Thyroid gland (tissue), 4 donors: ENCODE measurements at regions not wholly inside any gene's neighbourhood (a gene's known extent, or its start where the extent isn't known, plus 50 kb on each side); places are given as distances from the start of the nearest gene placed in this dataset.
"Not testable (repeated sequence)": the region's sequence is repeated elsewhere in the genome, so short reads cannot be mapped to it uniquely, and the experiment has no call there.

Source experiments
- DNase-seq, 2 donors: peaks; one replicate each; pipeline ENCODE4 v3.0.0-alpha.2; 2019
- H3K27ac ChIP-seq, 3 donors: fragments of 200-600 bp; sonication (generic); 1 replicate in 2 of 3; 2 replicates in 1 of 3; pipeline ENCODE4 v1.5.1; 2016 to 2019; ENCODE audit warnings: mild to moderate bottlenecking in 1 of 3, moderate library complexity in 1 of 3
- H3K27me3 ChIP-seq: fragments of 200-600 bp; sonication (generic); one replicate; pipeline ENCODE4 v1.5.1; 2019
- H3K36me3 ChIP-seq, 2 donors: fragments of 200-600 bp; sonication (generic); one replicate each; pipeline ENCODE4 v1.5.1; 2016 to 2019
- H3K4me1 ChIP-seq, 2 donors: fragments of 200-600 bp; sonication (generic); one replicate each; pipeline ENCODE4 v1.5.1; 2017 to 2019
- H3K4me3 ChIP-seq, 3 donors: fragments of 200-600 bp; sonication (generic); replicated peaks in 1 of 3; 1 replicate in 2 of 3; 2 replicates in 1 of 3; pipeline ENCODE4 v1.5.1; 2016; ENCODE audit warnings: mild to moderate bottlenecking in 1 of 3
- H3K9me3 ChIP-seq: fragments of 200-600 bp; sonication (generic); one replicate; pipeline ENCODE4 v1.5.1; 2017
- CTCF ChIP-seq, 6 experiments: fragments of 200-600 bp in 3 of 6; fragments of 450-650 bp in 3 of 6; sonication (generic) in 3 of 6; IDR thresholded peaks; one replicate each; pipeline ENCODE4 v1.5.1; 2016 to 2019; ENCODE audit warnings: antibody characterized with exemption in 6 of 6, mild to moderate bottlenecking in 2 of 6, inconsistent platforms in 1 of 6, moderate library complexity in 1 of 6
- POLR2A ChIP-seq, 2 donors: fragments of 450-650 bp; IDR thresholded peaks; one replicate each; pipeline ENCODE4 v1.6.1; 2017; ENCODE audit warnings: antibody characterized with exemption in 2 of 2, mild to moderate bottlenecking in 2 of 2, moderate library complexity in 1 of 2
- WGBS, 2 donors: methylation state at CpG; one replicate each; pipeline ENCODE4 v1.1.5; 2017; 5-methylcytosine and 5-hydroxymethylcytosine counted together
- intact Hi-C: fragments of 100-400 bp; cut with DNase I; formaldehyde crosslinking; loops from one replicate; pipeline ENCODE4 v1.15.1; 2023

- Histone ChIP-seq H3K27ac (no peak overlapping the region), H3K36me3 (no peaks in the 10 kb centered on the region), H3K4me1 (no peaks in the 10 kb centered on the region), H3K9me3 (no peaks in the 10 kb centered on the region), H3K27me3 (no peaks in the 10 kb centered on the region), H3K4me3 (no peak overlapping the region)
- TF ChIP-seq CTCF (IDR thresholded peaks at IDR 0.05) (no peak), POLR2A (IDR thresholded peaks at IDR 0.05) (no peak)
- no peak for DNase-seq
- intact Hi-C loops, result no loop called here
- WGBS, 2 donors, result 84 to 85% methylated on average over 10 of the region's 10 CpGs
Observed at GRCh38 chr6:169975701-169976100, 224.3 kb downstream of the ERMARD start.

GRCh38 chr6:169975286-169975685 is 223.9 kb downstream of the ERMARD start:
- 58 to 83% methylated on average over 7 to 12 of the region's 14 CpGs for WGBS, 2 donors
- H3K4me1 ChIP-seq, result no peaks in the 10 kb centered on the region
- H3K36me3 ChIP-seq, result no peaks in the 10 kb centered on the region
- no peak overlapping the region for H3K4me3 ChIP-seq
- TF ChIP-seq CTCF (IDR thresholded peaks at IDR 0.05), result no peak
- no peak for TF ChIP-seq POLR2A (IDR thresholded peaks at IDR 0.05)
- H3K27ac ChIP-seq, result no peak overlapping the region
- DNase-seq, result no peak
- intact Hi-C loops, result no loop called here
- no peaks in the 10 kb centered on the region for H3K27me3 ChIP-seq
- no peaks in the 10 kb centered on the region for H3K9me3 ChIP-seq

GRCh38 chr6:169974663-169975062 is 223.2 kb downstream of the ERMARD start:
- WGBS, 2 donors, result 85 to 91% methylated on average over 8 of the region's 8 CpGs
- DNase-seq, result no peak
- Histone ChIP-seq H3K9me3 (no peaks in the 10 kb centered on the region), H3K4me3 (no peak overlapping the region), H3K36me3 (no peaks in the 10 kb centered on the region), H3K27me3 (no peaks in the 10 kb centered on the region), H3K4me1 (no peaks in the 10 kb centered on the region), H3K27ac (no peak overlapping the region)
- intact Hi-C loops, result no loop called here
- TF ChIP-seq CTCF (IDR thresholded peaks at IDR 0.05), result no peak
- no peak for TF ChIP-seq POLR2A (IDR thresholded peaks at IDR 0.05)

- H3K4me3 ChIP-seq, H3K4me1 ChIP-seq, H3K9me3 ChIP-seq, H3K27me3 ChIP-seq, H3K36me3 ChIP-seq, intact Hi-C loops, H3K27ac ChIP-seq, DNase-seq: not testable (repeated sequence)
- 86 to 89% methylated on average over 10 to 21 of the region's 21 CpGs for WGBS, 2 donors
Observed at GRCh38 chr6:169973588-169974467, 222.4 kb downstream of the ERMARD start.

GRCh38 chr6:169972736-169973135 is 221.3 kb downstream of the ERMARD start:
- DNase-seq, result no peak
- Histone ChIP-seq H3K4me3 (no peak overlapping the region), H3K36me3 (no peaks in the 10 kb centered on the region), H3K27me3 (no peaks in the 10 kb centered on the region), H3K9me3 (no peaks in the 10 kb centered on the region), H3K4me1 (no peaks in the 10 kb centered on the region), H3K27ac (no peak overlapping the region)
- TF ChIP-seq POLR2A (IDR thresholded peaks at IDR 0.05) (no peak), CTCF (IDR thresholded peaks at IDR 0.05) (no peak)
- 63 to 76% methylated on average over 2 of the region's 2 CpGs for WGBS, 2 donors
- intact Hi-C loops, result no loop called here
